Loucy (cell line): ENCODE measurements at regions not wholly inside any gene's neighbourhood (a gene's known extent, or its start where the extent isn't known, plus 50 kb on each side); places are given as distances from the start of the nearest gene placed in this dataset.

Experiments used
- EZH2phosphoT487 ChIP-seq: fragments of 200-600 bp; IDR thresholded peaks from 2 replicates; pipeline ENCODE4 v1.6.1; 2018; ENCODE audit warnings: antibody characterized with exemption, mild to moderate bottlenecking, moderate library complexity, borderline replicate concordance
- TF ChIP-seq, protein P1 (sequence below): fragments of 200-600 bp; sonication (generic); conservative IDR thresholded peaks from 2 replicates; pipeline ENCODE4 v1.5.1; 2014; ENCODE audit warnings: mild to moderate bottlenecking, antibody characterized with exemption, low read length

DNA sequence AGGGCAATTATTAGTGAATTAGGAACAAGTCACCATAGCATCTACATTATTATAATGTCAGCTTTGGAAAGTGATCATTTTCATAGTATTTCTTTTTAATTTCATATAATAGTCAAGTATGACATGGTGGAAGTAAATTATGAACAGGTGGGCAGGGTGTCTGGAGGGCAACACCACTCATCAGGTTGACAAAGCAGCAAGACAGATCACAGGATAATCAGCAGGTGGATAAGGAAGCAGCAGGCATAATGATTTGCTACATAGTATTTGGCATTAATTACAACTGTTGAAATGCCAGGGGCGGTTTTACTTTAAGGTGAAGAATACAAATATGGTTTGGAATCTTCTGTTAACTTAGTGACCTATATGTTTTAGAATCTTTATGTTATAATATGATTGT is 1342.2 kb downstream of the PLA2G4A start:
- TF ChIP-seq, protein P1, sequence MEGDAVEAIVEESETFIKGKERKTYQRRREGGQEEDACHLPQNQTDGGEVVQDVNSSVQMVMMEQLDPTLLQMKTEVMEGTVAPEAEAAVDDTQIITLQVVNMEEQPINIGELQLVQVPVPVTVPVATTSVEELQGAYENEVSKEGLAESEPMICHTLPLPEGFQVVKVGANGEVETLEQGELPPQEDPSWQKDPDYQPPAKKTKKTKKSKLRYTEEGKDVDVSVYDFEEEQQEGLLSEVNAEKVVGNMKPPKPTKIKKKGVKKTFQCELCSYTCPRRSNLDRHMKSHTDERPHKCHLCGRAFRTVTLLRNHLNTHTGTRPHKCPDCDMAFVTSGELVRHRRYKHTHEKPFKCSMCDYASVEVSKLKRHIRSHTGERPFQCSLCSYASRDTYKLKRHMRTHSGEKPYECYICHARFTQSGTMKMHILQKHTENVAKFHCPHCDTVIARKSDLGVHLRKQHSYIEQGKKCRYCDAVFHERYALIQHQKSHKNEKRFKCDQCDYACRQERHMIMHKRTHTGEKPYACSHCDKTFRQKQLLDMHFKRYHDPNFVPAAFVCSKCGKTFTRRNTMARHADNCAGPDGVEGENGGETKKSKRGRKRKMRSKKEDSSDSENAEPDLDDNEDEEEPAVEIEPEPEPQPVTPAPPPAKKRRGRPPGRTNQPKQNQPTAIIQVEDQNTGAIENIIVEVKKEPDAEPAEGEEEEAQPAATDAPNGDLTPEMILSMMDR: no peak
- TF ChIP-seq EZH2phosphoT487: no peak
